Activated naive CD4-positive, alpha-beta T cell treated with anti-CD3 and anti-CD28 coated beads, Interleukin-2, amount 50 U/mL, for 24 hours (primary cell): ENCODE measurements at regions not wholly inside any gene's neighbourhood (a gene's known extent, or its start where the extent isn't known, plus 50 kb on each side); places are given as distances from the start of the nearest gene placed in this dataset.

ENCODE experiments used
- H3K27ac Mint-ChIP-seq: one replicate; pipeline ENCODE4 v1.8.0; 2021; ENCODE audit warnings: mild to moderate bottlenecking, mixed read lengths
- H3K27me3 Mint-ChIP-seq: one replicate; pipeline ENCODE4 v1.8.0; 2021; ENCODE audit warnings: mixed read lengths
- H3K36me3 Mint-ChIP-seq: one replicate; pipeline ENCODE4 v1.8.0; 2021; ENCODE audit warnings: mixed read lengths
- H3K4me1 Mint-ChIP-seq: one replicate; pipeline ENCODE4 v1.8.0; 2021; ENCODE audit warnings: mixed read lengths
- H3K4me3 Mint-ChIP-seq: one replicate; pipeline ENCODE4 v1.8.0; 2021; ENCODE audit warnings: mild to moderate bottlenecking, mixed read lengths
- H3K9me3 Mint-ChIP-seq: one replicate; pipeline ENCODE4 v1.8.0; 2021; ENCODE audit warnings: mixed read lengths

DNA sequence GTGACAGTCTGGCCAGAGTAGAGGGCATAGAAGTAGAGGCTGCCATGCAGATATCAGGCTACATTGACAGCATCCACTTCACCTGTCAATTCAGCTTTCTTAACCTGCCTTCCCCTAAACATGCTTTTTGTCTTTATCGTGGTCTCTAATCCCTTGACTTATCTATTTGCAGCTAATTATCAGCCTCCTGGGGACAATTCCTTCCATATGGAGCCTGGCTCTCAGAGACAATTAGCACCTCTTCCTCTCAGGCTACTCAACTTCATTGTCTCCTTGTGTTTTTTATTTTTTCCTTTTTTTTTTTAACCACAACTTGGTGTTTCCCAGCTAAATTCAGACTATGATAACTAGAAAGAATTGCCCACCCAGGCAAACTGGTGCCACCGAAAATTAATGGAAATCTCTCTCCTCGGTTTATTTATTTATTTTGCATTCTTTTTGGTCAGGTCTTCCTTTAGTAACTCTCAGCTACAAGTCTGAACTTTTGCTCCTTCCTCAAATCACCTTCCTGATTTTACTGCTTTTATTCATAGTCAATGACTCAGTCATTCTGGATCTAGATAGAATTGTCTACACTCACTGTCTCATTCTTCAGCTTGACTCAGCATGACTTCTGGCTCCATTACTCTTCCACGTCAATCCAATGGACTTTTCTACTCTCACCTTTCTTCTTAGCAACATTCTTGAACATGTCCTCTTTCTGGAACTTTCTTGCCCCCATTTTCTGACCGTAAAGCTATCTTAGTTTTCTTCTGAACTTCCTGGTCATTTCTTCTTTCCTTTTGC, 63.0 kb upstream of the BASP1 start:
- Mint-ChIP-seq H3K4me3 (no peak overlapping the region), H3K36me3 (no peaks in the 10 kb centered on the region), H3K9me3 (no peaks in the 10 kb centered on the region), H3K4me1 (no peaks in the 10 kb centered on the region), H3K27ac (no peak overlapping the region), H3K27me3 (no peaks in the 10 kb centered on the region)

DNA sequence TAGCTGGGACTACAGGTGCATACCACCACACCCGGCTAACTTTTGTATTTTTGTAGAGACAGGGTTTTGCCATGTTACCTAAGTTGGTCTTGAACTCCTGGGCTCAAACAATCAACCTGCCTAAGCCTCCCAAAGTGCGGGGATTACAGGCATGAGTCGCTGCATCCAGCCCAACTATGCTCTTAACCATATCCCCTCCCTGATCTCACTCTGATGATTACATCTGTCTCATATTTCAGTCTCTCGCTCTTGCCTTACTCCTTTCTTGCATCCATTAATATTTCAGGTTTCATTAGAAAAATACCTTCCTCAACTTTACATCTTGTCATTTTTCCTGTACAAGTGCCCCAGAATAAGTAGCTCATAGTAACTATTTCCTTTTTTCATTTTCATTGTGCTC, 61.0 kb upstream of the BASP1 start:
- H3K4me3 Mint-ChIP-seq = no peak overlapping the region
- H3K4me1 Mint-ChIP-seq = no peaks in the 10 kb centered on the region
- H3K27me3 Mint-ChIP-seq = no peaks in the 10 kb centered on the region
- H3K27ac Mint-ChIP-seq = no peak overlapping the region
- no peaks in the 10 kb centered on the region for H3K9me3 Mint-ChIP-seq
- no peaks in the 10 kb centered on the region for H3K36me3 Mint-ChIP-seq

DNA sequence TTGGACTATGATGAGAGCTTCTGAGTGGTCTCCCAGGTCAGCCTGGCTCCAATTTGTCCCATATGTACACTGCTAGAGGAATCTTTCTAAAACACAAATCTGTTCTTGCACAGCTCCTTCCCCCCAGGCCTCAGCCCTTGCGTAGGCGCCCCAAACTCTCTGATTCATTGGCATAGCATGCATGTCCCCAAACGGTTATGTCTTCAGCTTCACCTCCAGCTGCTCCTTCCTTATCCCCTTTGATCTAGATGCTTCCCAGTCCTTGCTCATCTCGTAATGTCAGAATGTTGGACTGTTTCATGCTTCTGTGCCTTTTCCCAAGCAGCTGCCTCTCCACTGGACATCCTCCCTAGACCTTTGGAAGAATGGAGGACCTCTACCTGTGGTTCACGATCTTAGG, 60.1 kb upstream of the BASP1 start:
- no peaks in the 10 kb centered on the region for H3K27me3 Mint-ChIP-seq

DNA sequence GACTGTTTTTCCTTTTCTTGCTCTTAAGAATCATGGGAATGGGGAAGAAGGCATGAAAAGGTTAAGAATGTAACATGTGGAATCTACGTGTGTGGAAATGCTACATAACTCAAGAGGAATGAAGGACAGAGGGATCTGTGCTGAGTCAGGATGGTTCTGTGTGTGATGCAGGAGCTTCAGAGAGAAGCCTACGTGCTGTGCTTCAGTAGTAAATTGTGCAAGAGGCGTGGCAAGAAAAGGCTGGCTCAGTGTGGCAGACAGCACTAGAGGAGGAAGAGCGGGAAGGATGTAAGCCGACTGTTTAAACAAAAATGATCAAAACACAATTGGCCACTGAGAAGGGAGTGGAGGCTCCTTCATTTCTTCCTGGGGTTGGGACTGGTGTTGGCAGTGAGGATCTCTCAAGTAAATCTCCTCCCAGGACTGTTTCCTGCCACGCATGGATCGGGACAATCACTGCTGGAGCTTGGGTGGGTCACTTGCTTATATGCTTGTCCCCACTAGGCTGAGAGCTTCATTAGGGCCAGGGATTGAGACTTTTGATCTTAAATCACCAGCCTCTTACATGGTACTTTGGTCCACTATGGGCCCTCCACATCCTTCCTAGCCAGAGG, 59.4 kb upstream of the BASP1 start:
- Mint-ChIP-seq H3K9me3 (no peaks in the 10 kb centered on the region), H3K36me3 (no peaks in the 10 kb centered on the region), H3K27me3 (no peaks in the 10 kb centered on the region), H3K27ac (no peak overlapping the region), H3K4me3 (no peak overlapping the region), H3K4me1 (no peaks in the 10 kb centered on the region)

More for the DNA sequence above, 60.1 kb upstream of the BASP1 start:
- H3K27ac Mint-ChIP-seq = no peak overlapping the region
- no peaks in the 10 kb centered on the region for H3K4me1 Mint-ChIP-seq
- H3K36me3 Mint-ChIP-seq = no peaks in the 10 kb centered on the region
- no peak overlapping the region for H3K4me3 Mint-ChIP-seq
- no peaks in the 10 kb centered on the region for H3K9me3 Mint-ChIP-seq

DNA sequence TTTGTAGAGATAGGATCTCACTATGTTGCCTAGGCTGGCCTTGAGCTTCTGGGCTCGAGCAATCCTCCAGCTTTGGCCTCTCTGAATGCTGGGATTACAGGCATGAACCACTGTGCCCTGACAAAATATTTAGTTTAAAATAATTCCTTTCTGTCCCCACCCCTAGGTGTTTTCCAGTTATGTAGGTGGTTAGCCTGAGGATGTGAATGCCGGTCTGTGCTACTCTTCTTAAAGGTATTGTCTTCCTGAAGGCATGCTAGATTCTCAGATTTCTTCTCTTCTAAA, 56.7 kb upstream of the BASP1 start:
- Mint-ChIP-seq H3K4me1 (no peaks in the 10 kb centered on the region), H3K4me3 (no peak overlapping the region), H3K9me3 (no peaks in the 10 kb centered on the region), H3K27me3 (no peaks in the 10 kb centered on the region), H3K36me3 (no peaks in the 10 kb centered on the region), H3K27ac (no peak overlapping the region)

DNA sequence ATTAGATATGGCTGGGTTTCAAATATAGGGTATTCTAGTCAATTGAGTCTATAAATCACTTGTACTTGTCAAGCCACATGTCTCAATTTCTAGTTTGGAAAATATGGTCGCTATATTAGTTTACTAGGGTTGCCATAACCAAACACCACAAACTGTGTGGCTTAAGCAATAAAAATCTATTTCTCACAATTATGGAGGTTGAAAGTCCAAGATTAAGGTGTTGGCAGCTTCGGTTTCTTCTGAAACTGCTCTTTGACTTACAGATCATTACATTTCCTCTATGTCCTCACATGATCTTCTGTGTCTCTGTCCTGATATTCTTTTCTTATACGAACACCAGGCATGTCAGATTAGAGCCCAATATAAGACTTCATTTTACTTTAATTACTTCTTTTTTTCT, 55.8 kb upstream of the BASP1 start:
- Mint-ChIP-seq H3K9me3 (no peaks in the 10 kb centered on the region), H3K27me3 (no peaks in the 10 kb centered on the region), H3K4me3 (no peak overlapping the region), H3K27ac (no peak overlapping the region), H3K4me1 (no peaks in the 10 kb centered on the region), H3K36me3 (no peaks in the 10 kb centered on the region)

DNA sequence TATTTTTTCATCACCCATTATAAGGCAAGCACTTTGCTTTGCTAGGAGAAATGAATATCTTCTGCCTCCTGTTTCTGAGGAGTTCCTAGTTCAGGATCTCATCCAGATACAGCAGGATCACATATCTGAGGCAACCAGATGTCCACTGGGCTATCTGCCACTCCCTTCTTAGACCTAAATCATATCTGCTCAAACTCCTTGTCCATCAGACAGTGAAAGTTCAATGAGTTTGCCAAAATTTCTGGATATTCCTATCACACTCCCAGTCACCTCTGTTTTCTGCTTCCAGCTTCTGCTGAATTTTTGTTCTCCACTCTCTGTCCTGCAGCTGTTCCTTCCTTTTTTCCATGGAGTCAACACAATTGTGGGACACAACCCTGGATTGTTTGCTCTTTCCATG, 54.2 kb upstream of the BASP1 start:
- Mint-ChIP-seq H3K4me3 (no peak overlapping the region), H3K27ac (no peak overlapping the region), H3K4me1 (no peaks in the 10 kb centered on the region), H3K9me3 (no peaks in the 10 kb centered on the region), H3K27me3 (no peaks in the 10 kb centered on the region), H3K36me3 (no peaks in the 10 kb centered on the region)

DNA sequence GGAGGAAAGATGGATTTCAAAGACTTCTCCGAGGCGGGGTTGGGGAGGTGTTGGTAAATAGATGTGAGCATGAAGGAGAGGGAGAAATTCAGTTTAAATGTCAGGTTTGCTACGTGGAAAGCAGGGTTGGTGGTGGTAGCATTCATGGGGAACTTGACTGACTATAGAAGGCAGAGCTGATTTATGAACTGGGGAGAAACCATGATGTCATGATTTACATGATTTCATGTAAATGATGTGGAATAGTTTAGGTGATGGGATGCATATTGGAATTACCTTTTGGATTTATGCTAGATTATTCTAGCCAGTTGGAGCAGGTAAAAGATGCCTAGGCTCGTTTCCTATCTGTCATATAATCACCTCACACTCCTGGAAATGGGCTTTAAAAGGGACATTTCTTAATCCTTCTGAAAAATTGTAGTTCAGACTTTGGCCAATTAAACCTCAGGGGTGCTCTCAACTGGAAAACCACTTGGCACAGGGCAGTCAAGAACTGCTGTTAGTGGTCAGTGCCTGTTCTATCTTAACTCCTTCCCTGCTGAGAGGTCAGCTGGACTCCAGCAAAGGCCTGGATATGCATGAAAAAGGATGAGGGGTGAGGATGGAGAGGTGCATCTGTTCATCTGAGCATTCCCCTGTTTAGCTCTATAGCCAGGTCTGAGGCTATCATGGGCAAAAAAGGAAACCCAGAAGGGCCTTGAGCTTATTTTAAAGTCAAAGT, 50.1 kb upstream of the BASP1 start:
- Mint-ChIP-seq H3K4me3 (no peak overlapping the region), H3K4me1 (no peaks in the 10 kb centered on the region), H3K9me3 (no peaks in the 10 kb centered on the region), H3K36me3 (no peaks in the 10 kb centered on the region), H3K27me3 (no peaks in the 10 kb centered on the region), H3K27ac (no peak overlapping the region)
